ENCODE measurements at regions not wholly inside any gene's neighbourhood (a gene's known extent, or its start where the extent isn't known, plus 50 kb on each side); places are given as distances from the start of the nearest gene placed in this dataset.

DNA sequence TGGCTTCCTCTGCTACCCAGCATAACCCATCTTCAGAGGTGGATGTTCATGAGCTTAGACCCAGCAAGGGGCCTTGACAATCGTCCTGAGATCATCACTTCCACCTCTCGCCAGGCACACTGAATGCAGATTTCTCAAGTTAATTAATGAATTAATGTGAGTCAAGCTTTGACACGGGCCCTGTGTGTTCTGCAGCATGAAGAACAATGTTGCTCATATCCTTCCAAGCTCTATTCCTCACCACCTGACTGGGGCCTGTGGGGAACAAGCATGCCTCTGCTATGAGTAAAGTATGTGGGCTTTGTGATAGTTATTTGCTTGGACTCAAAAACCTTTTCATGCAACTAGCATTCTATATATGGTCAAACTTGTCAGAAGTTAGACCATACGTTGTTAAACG lies 122.0 kb downstream of the SEC16B start:
- DNase-seq: no peak

DNA sequence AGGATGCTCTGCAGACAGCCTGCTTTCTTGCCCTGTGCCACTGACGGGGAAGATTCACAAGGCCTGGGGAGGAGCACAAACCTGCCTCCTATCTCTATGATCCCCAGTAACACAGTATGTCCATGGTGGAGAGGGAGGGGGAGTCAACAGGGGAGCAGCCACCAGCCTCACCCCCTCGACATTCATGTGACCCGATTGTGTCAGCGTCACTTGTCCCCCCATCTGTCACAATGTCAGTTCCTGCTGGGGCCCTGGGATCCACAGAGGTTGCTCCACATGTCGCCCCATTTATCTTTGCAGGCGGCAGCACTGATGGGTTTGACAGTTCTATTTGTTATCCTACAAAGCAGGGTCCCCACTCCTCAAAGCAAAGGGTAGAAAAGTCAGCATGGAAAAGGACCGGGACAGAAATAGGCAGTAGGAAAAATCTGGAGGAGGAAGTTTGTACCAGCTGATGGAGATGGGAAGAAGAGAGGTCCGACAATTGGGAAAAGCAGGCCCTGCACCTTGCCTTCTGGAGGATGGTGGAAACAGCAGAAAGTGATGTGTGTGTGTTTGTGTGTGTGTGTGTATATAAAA lies 130.9 kb downstream of the SEC16B start:
- no peak for DNase-seq

DNA sequence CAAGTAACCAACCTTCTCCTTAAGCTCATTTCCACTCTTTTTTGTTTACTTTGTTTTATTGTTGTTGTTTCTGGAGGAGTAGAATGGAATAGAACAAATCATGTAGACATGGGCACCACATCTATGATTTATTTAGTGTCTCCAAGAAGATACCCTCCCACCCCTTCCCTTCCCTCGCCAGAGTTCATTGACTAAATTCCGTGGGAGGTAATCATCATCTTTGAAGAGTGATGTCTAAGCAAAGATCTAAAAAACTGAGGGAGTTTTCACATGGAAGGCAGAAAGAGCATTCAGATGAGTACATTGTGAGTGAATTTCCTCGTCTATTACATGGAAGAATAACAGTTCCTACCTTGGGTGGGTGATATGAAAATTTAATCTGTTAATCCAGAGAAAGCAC lies 136.2 kb downstream of the SEC16B start:
- no peak for DNase-seq

DNA sequence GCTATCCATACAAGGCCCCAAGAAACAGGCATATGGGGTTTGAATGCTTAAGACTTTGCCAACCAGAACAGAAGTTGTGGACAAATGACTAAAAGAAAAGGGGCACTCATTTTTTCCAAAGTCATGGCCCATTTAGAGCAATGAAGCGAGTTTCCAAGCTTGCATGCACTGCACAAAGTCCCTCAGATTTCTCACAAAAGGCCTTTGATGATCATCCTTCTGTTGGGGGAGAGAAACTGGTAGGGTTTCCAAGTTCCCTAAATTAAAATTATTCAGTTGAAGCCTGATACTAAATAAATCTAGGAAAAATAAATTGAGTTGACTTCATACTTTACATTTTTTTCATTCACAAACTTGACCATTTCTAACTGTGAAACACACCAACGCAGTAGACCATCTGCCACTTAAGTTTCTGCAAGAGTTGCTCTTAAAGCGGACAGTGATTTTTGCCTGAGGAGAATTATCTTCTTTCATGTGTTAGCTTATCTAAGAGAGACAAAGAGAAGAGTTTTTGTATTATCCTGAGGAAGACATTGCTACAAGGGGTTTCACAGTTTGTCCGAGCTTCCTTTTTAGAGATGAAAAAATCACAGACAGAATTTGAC lies 139.2 kb downstream of the SEC16B start:
- DNase-seq: no peak

DNA sequence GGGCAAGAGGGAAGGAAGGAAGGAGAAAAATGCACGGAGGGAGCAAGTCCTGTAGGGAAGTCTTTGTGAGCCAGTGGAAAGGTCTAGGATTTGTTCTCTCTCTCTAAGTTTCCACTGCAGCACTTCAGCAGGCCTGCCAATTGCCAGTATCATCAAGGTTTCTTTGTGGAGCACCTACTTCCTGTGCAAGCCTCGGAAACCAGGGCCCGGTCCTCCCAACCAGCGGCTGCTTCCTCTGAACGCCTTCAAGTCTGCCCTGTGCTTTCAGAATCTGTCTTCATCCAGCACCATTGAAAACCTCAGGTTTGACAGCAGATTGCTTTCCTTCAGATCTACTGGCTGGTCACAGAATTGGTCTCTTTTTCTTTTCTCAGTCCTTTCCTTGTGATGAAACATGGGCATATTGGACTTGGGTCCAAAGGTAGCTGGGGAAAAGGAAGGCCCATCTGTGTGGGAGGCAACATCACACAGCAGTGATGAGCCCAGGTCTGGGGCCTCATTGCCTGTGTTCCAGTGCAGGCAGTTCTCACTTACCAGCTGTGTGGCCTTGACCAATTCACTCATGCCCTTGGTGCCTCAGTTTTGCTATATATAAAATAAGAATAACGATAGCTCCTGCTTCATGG lies 144.5 kb downstream of the SEC16B start:
- no peak for DNase-seq

DNA sequence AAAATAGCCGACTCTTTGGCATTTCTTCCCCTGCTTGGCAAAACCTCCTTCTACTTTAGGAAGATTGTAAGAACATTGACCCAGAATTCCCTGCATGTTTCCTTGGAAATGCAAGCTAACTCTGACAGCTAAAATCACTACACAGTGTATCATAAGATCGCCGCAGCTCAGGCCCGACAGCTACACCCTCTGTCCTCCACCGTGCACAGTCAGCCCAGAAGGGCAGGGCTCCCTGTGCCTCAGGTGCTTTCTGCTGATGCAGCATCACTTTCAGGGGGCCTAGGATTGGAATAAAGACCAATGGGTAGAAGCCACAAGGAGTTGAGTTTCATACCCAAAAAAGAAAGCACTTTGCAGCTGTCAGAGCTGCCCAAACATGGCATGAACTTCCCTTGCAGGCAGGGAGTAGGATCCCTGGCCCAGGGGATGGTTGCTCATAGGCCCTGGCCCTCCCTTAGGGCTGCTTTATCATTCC lies 145.3 kb downstream of the SEC16B start:
- no peak for DNase-seq

DNA sequence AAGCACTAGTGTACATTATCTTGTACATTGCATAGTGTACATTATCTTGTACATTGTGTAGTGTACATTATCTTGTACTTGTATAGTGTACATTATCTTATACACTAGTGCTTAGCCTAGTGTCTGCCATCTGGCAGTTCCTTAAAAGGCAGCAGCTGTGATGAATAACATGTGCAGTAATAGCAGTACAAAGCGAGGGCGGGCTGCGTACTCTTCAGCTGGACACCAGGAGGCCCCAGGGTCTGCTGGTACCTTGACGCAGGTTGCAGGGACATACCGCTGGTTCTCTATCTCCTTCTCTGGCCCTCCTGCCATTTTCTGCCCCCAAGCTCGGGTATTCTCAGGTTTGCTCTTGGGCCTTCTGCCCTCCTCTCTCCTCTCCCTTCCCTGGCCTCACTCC lies 149.6 kb downstream of the SEC16B start:
- no peak for DNase-seq

DNA sequence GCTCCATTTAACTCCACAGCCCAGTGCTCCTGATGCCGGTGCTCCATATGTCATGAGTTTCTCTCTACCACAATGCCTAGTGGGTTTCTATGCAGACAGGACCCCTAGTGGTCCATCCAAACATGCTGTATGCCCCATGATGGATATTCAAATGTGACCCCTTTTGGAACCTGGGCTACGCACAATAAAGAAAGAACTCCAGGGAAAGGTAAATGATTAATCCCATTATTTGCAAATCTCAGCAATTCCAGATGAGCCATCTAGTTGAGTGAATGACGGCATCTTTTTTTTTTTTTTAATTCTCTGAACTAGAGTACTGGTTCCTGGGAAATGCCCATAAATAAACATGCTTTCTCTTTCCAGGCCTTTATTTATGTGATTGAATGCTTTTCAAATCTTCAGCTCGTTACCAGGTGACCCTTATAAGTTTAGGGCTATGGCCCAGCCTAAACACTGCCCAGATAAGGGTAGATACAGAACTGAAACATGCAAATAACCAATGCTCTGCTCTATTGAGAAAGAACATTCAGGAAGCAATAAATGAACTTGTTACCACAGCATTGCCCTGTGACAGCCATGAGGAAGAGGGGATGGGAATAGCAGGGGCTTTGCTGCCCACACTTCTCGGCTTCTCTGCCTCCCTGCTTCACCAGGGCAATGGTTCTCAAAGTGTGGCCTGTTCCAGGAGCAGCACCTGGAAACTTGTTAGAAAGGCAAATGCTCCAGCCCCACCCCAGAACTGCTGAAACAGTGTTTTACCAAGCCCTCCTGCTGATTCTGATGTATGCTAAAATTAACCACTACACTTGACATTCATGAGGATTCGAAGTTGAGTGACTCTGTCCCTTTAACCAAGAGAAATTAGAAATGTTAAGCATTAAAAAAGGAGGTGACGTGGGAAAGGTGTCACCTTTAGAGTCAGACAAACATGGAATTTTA lies 151.7 kb downstream of the SEC16B start:
- peak; percentile 35 for DNase-seq

DNA sequence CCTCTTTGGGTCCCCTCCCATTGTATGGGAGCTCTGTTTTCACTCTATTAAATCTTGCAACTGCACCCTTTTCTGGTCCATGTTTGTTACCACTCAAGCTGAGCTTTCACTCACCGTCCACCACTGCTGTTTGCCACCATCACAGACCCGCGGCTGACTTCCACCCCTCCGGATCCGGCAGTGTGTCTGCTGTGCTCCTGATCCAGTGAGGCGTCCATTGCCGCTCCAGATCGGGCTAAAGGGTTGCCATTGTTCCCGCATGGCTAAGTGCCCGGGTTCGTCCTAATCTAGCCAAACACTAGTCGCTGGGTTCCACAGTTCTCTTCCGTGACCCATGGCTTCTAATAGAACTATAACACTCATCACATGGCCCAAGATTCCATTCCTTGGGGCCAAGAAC lies 157.2 kb downstream of the SEC16B start:
- DNase-seq: no peak

DNA sequence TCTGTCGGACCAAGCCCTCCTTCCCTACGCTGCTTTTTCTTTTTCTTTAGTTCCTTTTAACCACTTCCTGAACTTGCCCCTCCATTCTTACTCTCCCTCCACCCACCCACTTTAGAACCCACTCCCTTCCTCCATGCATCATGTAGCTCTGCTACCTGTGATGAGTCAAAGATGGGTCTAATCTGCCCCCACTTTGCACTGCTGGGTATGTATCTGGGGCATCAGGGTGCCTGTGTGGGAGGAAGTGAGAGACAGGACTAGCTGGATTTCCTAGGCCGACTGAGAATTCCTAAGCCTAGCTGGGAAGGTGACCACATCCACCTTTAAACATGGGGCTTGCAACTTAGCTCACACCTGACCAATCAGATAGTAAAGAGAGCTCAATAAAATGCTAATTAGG lies 157.7 kb downstream of the SEC16B start:
- DNase-seq: no peak

DNA sequence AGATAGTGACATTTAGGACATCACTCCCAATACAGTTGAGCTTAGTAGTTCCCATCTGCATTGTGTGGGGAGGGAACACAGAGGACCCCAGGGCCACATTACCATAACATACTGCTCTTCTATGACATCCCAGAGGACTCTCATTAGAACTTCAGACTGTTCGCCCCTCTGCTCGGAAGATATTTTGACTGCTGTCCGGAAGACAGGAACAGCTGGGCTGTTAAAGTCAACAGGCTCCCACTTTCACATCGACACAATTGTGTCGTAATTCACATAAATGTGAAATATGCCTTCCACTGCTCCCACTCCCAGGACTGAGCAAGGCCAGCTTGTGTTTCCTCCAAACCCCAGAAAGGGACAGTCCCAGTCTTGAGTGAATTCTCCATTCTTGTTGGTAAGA lies 158.4 kb downstream of the SEC16B start:
- DNase-seq: peak; percentile 48

DNA sequence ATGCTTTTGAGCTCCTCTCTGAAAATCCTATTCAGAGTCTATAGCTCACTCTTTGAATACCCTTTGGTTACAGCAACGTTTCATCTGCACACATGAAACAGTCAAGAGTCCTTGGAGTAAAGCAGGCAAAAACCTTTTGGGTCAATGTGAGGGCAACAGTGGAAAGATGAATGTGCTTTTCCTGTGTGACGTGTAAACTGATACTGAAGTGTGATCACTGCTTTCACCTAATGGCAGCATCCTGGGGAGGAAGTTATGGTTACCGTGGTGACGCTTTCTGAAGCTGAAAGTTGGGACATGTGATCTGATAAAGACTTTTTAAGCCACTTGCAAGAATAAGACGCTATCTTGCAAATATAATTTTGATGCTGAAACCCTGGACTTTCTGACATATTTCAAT lies 160.0 kb downstream of the SEC16B start:
- DNase-seq: no peak

DNA sequence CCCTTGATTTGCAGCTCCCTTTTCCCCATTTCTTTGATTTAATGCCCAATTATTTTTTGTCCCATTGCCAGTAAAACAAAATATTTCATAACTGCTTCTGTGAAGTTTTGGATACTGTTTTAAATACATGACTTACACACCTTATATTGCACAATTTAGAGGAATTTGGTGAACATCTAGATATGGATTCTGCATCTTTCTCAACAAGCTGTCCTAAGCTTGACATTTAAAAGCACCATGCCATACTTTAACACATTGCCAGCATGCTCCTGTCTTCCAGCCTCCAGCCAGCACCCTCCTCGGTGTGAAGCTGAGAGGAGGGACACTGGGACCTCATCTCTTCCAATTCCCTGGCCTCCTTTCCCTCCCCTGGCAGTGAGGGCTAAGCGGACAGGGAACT lies 167.6 kb downstream of the SEC16B start:
- DNase-seq: no peak

DNA sequence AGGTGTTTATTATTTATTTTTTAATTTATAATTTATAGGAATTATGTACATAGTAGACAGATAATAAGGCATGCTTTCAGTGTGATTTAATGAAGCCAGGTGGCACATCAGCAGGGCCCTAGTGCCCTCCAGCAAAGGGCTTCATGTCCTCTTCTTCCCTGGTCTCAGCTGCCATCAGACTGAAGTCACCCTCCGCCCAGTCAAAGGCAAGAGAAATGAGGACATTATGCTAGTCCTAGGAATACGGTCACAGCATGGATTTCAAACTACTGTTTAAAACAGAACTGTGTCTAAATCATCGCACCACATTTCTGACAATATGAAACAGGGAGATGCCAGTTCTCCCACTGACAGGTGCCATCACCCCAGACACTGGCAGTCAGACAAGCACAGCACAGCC lies 168.1 kb downstream of the SEC16B start:
- no peak for DNase-seq

DNA sequence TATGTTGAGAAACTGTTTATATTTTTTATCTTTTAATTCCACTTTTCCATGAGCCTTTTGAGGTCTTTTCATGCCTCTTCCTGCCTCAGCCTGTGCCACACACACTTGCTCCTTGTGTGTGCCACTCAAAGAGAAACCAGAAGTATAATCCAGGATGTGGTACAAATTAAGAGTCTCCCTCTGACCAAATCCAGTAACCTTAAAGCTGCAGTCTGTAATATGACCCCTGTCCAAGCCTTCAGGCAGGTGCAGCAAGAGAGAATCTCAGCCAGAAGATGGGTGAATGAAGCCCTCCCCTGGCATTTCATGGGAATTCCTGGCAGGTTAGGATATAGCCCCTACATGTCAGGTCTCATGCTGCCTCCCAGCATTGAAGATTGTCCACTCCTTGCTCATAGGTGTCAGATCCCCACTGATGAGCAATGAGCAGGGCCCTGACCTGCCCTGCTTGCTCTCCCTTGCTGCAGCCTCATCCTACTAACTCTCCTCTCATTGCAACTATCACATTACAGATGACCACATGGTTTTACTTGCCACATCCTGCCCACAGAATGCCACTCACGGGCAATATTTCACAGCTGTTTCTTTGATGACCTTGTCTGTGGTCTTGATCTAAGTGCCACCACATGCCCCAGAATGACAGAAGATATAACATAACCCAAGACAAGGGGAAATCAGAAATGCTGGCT lies 169.3 kb downstream of the SEC16B start:
- DNase-seq: peak; percentile 20

DNA sequence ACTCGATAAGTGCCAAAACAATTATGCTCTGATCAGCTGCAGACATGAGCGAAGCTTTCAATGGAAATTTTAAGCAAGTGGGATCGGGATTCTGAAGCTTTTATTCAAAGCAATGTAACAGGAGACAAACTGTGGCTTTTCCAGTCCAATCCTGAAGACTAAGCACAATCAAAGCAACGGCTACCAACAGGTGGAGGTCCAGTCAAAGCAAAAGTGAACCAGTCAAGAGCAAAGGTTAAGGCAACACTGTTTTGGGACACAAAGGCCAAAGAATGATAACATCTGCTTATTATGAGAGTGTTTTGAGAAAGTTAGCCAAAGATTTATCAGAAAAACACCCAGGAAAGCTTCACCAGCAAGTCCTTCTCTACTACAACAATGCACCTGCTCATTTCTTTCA lies 170.1 kb downstream of the SEC16B start:
- no peak for DNase-seq

DNA sequence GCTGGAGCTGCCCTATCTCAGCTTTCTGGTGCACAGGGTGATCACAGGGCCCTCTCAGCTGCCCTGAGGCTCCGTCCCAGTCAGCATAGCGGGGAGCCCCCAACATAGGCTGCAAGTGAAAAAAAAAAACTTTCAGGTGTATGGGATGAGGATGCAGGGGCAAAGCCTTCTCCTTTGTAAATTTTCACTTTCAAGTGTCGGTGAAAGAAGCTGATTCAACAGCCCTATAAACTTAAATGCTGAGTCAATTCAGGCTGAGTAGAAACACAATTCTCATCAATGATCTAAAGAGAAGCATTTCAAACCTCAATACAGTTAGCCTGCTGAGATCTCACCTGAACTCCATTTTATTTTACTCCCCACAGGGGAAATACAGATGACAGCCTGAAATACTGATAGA lies 171.2 kb downstream of the SEC16B start:
- no peak for DNase-seq

DNA sequence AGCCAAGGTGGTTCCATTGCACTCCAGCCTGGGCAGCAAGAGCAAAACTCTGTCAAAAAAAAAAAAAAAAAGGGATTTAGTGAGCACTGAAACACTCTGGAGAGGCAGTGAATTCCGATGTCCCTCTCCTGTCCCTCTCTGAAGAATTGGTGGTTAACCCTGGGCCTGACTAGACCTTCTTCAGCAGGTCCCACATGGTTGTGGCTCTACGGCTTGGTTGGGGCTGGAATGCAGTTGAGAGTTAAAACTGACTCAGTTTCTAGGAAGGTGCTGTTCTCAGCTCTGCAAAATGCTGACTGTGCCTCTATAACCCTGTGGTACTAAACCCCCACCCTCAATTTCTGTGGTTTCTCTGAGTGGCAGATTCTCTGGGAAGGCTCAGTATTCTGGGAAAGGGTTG lies 173.3 kb downstream of the SEC16B start:
- DNase-seq: no peak

DNA sequence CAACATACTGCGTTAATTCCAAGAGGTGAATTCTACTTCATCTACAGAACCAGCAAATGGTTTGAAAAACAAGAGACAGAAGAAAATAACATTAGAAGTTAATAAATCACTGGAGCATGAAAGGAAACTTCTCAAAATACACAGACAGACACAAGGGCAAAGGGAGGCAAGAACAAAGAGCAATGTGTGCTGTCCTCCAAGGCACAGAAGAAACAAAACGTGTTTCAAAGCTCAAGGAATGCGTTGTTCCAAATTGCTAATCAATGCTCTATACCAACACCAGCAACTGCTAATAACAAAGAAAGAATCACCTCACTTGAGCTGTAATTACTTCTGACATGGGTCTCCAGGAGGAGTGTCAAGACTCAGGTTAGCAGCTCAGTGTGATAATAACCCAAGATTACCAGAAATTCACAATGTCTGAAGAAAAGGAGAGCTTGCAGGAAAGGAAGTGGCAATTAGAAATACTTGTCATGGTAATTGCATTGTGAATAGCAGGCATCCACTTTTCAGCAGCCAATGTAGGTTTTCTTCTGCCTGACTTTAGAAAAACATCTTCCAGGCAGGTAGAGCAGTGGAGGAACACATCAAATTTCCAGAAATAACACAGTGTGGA lies 175.4 kb downstream of the SEC16B start:
- peak; percentile 35 for DNase-seq

DNA sequence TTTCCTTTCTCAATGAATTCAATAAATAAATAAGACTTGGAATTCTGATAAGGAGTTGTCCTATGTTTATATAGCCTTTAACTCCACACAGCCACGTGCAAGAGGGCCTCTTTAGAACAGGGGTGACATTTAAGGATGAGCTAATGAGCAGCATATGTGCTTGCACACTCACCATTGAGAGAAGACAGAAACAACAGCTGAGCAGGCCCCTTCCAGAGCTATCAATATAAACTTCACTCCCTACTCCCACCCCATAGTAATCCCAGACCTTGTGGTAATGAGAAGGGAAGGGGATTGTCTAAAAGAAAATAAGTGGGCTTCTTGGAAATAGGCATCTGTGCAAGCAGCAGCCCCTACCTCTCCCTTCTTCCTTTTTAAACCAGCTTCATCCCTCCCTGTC lies 176.0 kb downstream of the SEC16B start:
- DNase-seq: peak; percentile 33

DNA sequence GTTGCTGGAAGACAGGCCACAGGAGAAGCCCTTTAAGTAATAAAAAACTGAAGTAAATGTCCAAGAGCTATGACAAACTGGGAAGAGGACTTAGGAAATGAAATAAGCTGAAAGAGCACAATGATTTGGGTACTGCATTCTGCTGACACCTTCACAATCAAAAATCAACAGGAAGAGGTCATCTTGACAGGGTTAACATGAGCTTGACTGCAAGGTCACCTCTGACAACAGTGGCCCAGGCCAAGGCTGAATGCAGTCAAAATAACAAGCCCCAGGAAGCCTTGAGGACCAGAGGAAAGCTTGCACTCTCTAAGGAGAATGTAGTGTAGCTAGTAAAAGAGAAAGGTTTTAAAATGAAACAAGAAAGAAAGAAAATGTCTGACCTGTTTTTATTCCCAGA lies 179.3 kb downstream of the SEC16B start:
- no peak for DNase-seq

DNA sequence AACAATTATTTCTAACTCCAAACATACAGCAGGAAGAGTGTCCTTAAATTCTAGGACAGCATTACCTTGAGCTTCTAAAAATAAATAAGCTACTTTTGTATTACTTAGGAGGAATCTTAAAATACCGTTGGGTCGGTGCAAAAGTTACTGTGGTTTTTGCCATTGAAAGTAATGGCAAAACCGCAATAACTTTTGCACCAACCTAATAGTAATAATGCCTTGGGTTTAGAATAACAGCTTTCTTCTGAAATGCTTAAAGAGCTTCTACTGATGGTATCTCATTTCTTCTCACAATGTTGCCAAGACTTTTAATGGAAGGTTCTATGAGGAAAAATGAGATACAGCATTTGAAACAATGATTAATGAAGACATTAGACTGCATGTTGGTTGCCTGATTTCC lies 179.9 kb downstream of the SEC16B start:
- DNase-seq: no peak
